ENCODE measurements at regions not wholly inside any gene's neighbourhood (a gene's known extent, or its start where the extent isn't known, plus 50 kb on each side); places are given as distances from the start of the nearest gene placed in this dataset.

- no peak for ATAC-seq
- no peak for TF ChIP-seq ARNTL (CRISPR knock-in tag; IDR thresholded peaks at IDR 0.05; ENCODE audit: borderline replicate concordance, low read depth)
- no peak for TF ChIP-seq CSDC2 (CRISPR knock-in tag; IDR thresholded peaks at IDR 0.05)
- TF ChIP-seq ZNF70 (CRISPR knock-in tag; IDR thresholded peaks at IDR 0.05): no peak
- TF ChIP-seq SNAI2 (CRISPR knock-in tag; IDR thresholded peaks at IDR 0.05): no peak
- no peak for TF ChIP-seq RARB (CRISPR knock-in tag; IDR thresholded peaks at IDR 0.05)
- TF ChIP-seq TOX (CRISPR knock-in tag; IDR thresholded peaks at IDR 0.05; ENCODE audit: borderline replicate concordance): no peak
- TF ChIP-seq CSRNP3 (CRISPR knock-in tag; IDR thresholded peaks at IDR 0.05): no peak
- TF ChIP-seq BACH2 (CRISPR knock-in tag; IDR thresholded peaks at IDR 0.05; ENCODE audit: borderline replicate concordance): no peak
- TF ChIP-seq PATZ1 (CRISPR knock-in tag; IDR thresholded peaks at IDR 0.05; ENCODE audit: borderline replicate concordance): no peak
- TF ChIP-seq TCF4 (CRISPR knock-in tag; IDR thresholded peaks at IDR 0.05; ENCODE audit: borderline replicate concordance): no peak
- TF ChIP-seq OSR1 (CRISPR knock-in tag; IDR thresholded peaks at IDR 0.05): no peak
- no peak for TF ChIP-seq ZNF565 (CRISPR knock-in tag; conservative IDR thresholded peaks at IDR 0.05; ENCODE audit: low read depth)
- TF ChIP-seq TSHZ2 (CRISPR knock-in tag; IDR thresholded peaks at IDR 0.05): no peak
Measured at GRCh38 chr3:152606146-152606545, 228.8 kb upstream of the P2RY1 start.

- no peak for TF ChIP-seq ZFP30 (CRISPR knock-in tag; IDR thresholded peaks at IDR 0.05)
- no peak for TF ChIP-seq POU6F1 (CRISPR knock-in tag; IDR thresholded peaks at IDR 0.05; ENCODE audit: borderline replicate concordance, low read depth)
- TF ChIP-seq ZNF70 (CRISPR knock-in tag; IDR thresholded peaks at IDR 0.05): no peak
- no peak for TF ChIP-seq GLIS3 (CRISPR knock-in tag; IDR thresholded peaks at IDR 0.05)
- no peak for TF ChIP-seq ZNF565 (CRISPR knock-in tag; conservative IDR thresholded peaks at IDR 0.05; ENCODE audit: low read depth)
- no peak for TF ChIP-seq ZFP3 (CRISPR knock-in tag; IDR thresholded peaks at IDR 0.05)
- no peak for TF ChIP-seq CSRNP3 (CRISPR knock-in tag; IDR thresholded peaks at IDR 0.05)
- no peak for TF ChIP-seq CREB5 (CRISPR knock-in tag; IDR thresholded peaks at IDR 0.05; ENCODE audit: low read depth)
- no peak for ATAC-seq
Measured at GRCh38 chr3:152607179-152607578, 227.8 kb upstream of the P2RY1 start.

Measured in SK-N-SH treated with all-trans-retinoic acid at 6 μM for 48 hours (cell line).